ENCODE measurements at regions not wholly inside any gene's neighbourhood (a gene's known extent, or its start where the extent isn't known, plus 50 kb on each side); places are given as distances from the start of the nearest gene placed in this dataset.

DNA sequence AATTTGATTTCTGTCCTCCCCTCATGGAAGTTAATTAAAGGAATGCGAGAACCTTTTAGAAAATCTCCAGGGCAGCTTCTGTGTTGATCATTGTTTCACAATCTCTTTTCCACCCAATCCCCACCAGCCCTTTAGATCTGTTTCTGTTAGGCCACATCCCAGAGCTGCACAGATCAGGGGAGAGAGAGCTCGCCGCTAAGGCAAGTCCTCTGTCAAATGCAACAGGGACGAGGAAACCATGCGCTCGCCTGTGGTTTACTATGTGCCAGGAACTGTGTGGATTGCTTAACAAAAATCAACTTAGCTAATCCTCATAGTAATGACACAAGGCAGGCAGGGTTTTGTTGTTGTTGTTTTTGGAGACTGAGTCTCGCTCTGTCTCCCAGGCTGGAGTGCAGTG lies 115.4 kb downstream of the SALL1 start:
- ATAC-seq: no peak
- DNase-seq (ENCODE audit: low spot score): no peak

DNA sequence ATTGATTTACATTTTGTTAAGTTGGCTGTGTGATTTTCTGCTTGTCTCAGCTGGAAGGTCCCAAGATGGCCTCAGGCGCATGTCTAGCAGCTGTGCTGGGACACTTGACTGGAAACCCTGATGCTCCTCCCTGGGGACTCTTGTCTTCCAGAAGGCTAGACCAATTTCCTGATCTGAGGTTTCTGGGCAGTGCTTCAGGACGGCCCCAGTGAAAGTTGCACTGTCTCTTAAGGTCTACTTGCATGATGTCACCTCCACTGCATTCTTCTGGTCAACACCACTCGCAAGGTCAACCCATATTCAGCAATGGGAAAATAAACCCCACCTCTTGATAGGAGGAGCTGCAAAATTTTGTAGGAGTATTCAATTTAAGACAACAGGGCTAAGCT lies 116.0 kb downstream of the SALL1 start:
- DNase-seq (ENCODE audit: low spot score): no peak
- no peak for ATAC-seq

DNA sequence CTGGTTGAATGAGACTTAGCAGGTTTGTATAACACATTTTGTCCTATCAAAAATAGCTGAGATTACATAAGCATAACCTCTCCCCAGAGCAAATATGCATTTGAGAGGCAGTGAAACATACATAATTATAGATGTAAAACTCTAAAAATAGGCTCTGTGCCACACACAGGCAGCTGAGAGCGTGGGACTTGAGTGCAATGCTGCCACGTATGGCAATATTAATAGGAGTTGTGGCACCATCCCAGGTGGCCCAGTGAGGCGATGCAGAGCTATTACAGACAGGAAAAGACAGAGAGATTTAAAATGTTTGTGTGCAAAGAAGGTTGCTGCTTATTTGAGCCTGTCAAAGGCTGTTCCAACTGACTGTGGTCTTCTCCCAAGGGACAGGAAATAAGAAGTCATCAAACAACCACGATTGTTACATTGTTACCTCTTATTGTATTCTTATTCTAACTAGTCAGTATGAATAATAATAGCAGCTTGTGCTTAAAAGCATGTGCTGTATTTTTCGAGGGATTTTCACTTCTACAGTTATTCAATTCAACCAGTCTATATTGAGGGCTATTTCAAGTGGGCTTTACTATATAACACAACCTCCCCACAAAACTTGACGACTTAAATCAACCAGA lies 116.5 kb downstream of the SALL1 start:
- no peak for DNase-seq (ENCODE audit: low spot score)
- no peak for ATAC-seq

DNA sequence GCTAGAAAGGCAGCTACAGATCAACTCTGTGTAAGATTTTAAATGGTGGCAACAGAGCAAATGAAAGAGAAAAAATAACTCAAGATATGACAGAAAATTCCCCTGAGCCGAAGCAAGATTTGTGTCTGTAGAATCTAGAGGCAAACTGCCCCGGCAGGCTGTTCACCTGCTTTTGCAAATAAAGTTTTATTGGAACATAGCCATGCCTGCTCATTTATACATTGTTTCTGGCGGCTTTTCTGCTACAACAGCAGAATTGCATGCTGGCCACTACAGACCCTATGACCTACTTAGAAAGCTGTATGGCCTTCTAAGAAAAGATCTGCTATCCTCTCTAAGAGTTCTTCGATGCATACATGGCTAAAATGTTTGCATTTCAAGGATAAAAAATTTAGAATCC lies 119.5 kb downstream of the SALL1 start:
- no peak for ATAC-seq
- DNase-seq (ENCODE audit: low spot score): no peak

DNA sequence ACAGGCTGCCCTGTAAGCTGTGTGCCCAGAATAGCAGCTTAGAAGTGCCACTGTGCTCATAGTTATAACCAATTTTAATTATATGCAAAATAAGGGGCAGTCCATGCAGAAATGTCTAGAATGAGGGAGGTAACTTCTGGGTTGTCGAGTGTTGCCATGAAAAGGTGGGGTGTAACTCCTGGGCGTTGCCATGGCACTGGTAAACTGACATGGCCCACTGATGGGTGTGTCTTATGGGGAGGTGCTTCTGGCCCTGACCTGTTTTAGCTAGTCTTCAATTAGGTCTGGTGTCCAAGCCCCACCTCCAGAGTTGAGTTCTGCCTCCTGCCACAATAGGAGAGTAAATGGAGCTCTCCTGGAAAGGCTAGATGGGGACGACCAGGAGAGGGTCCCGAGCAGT lies 120.6 kb downstream of the SALL1 start:
- ATAC-seq: no peak

DNA sequence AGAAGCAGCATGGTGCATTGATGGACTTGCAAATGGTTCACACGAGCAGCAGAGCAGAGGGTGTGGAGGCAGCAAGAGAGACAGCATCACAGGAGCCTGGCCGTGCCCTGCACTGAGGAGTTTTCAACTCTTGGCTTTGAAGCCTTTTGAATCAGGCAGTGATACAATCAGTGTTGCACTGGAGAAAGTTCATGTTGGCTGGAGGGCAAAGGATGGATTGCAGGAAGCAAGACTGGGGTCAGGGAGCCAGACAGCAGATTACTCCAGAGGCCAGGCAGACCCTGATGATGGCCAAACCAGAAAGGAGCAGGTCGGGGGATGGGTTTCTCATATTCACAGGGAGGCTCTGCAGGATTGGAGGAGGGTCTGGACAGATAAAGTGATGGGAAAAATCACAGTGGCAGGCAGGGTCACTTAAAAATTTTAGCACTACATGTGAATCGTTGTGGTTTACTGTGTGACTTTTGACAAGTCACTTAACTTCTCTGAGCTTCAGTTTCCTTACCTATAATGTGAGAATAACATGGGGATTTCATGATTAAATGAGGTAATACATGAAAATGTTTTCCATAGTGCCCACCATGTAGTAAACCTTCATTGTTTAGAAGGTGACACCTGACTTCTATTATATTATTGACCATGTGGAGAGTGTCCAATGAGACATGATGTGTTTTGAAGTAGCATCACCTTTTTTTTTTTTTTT lies 125.3 kb downstream of the SALL1 start:
- no peak for DNase-seq (ENCODE audit: low spot score)
- no peak for ATAC-seq

More for the DNA sequence above, 120.6 kb downstream of the SALL1 start:
- no peak for DNase-seq (ENCODE audit: low spot score)

DNA sequence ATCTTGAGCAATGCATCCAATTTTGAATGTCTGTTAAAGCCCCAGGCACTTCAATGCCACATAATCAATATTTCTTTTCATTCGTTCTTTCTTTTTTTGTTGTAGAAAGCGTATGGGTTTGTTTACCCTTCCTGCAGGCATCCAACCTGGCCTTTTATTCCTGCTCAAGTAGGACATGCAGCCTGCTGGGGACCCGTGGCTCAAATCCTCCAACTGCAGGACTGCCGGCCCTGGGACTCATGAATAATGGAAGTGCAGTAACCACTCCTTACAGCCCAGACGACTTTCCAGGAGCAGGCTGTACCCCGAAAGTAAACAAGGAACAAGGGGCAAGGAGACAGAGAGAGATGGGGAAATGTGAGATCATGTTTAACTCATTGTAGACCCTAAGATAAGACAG lies 126.4 kb downstream of the SALL1 start:
- ATAC-seq: no peak
- no peak for DNase-seq (ENCODE audit: low spot score)

DNA sequence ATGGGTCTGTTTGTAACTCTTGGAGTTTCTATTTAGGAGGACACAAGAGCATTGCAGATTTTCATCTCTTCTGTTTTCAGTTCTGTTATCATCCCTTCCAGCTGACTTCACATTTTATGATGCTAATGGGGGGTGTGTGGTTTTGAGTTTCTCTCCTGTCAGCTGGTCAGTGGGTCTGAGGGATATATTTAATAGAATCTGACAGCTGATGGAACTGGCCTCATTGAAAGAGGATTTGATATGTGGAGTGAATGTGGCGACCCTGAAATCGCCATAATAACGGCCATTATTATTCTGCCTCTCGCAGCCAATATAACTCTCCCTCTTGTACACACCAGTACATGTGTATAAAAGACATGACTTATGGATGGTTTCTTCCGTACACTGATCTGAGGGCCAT lies 128.1 kb downstream of the SALL1 start:
- ATAC-seq (no peak), DNase-seq (ENCODE audit: low spot score) (no peak)

DNA sequence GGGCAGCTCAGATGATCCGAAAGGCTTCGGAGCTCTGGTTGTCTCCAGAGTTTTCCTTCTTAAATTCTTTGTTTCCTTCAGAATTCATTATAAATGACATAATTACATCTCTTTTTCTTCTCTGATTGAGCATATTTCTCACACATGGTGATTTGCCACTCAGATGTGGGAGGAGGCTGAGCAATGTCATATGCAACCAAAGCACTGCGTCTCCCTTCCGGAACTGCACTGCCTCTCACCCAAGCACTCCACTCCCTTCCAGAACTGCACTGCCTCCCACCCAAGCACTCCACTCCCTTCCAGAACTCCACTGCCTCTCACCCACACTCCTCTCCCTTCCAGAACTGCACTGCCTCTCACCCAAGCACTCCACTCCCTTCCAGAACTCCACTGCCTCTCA lies 131.5 kb downstream of the SALL1 start:
- DNase-seq (ENCODE audit: low spot score) (no peak), ATAC-seq (no peak)

DNA sequence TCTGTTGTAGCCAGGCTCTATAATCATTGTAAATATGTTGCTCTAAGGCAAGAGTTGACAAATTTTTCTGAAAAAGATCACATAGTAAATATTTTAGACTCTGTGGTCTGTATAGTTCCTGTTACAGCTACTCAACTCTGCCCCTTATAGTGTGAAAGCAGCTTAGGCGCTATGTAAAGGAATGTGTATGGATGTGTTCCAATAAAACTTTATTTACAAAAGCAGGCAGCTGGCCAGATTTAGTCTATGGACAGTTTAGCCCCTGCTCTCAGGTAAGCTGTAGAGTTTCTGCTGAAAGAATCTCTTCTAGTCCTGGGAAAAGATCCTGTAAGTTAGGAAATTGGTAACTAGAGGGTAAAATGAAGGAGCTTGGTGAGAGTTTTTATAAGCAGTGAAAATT lies 133.1 kb downstream of the SALL1 start:
- no peak for ATAC-seq
- DNase-seq (ENCODE audit: low spot score): no peak

DNA sequence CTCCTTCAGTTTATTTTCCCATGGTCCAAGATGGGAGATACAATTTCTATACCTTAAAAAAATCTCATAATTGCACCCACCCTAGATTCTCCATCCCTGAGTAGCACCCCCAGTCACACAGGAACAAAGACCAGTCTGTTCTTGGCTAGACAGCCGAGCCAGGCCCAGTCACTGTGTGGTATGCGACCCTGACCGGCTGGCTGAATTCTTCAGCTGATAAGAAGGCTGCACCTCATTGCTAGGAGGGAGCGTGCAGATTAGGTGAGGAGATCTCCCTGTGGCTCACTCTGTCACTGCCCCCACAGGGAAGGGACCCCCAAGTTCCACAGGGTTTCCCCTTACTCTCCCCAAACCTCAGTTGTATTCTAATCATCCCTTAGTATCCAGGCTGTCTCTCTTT lies 138.7 kb downstream of the SALL1 start:
- ATAC-seq (no peak), DNase-seq (ENCODE audit: low spot score) (no peak)

DNA sequence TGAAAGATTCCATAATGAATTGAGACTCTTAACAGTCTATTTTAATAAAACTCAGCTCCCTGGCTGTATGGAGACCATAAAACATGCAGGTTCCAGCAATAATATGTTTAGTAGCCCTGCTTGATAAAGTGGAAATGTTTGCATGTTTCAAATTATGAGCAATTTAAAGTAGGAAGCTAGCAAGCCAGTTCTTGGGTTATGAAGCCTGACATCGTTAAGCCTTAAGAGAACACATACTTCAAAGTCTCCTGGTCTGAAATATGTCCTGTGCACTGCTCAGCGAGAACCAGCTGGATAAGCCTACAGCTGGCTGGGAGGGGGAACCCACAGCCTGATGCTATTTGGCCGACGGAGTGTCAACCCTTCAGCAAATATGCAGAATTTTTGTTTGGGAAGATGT lies 140.3 kb downstream of the SALL1 start:
- DNase-seq (ENCODE audit: low spot score) (no peak), ATAC-seq (no peak)

DNA sequence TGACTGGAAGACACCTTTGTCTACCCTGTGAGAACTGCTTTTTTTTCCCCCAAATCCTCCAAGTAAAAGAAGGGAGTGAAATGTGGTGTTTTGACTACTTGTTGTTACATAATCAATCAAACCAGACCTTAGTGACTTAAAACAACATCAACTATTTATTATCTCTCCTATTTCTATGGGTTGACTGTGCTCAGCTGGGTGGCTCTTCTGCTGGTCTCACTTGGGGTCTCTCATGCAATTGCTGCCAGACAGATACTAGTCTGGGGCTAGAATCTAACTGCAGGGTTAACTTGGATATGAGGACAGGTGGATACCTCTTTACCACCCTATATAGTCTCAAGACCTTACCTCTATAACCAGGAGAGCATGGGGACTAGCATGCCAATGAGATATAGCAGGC lies 141.3 kb downstream of the SALL1 start:
- ATAC-seq: no peak
- DNase-seq (ENCODE audit: low spot score): no peak

DNA sequence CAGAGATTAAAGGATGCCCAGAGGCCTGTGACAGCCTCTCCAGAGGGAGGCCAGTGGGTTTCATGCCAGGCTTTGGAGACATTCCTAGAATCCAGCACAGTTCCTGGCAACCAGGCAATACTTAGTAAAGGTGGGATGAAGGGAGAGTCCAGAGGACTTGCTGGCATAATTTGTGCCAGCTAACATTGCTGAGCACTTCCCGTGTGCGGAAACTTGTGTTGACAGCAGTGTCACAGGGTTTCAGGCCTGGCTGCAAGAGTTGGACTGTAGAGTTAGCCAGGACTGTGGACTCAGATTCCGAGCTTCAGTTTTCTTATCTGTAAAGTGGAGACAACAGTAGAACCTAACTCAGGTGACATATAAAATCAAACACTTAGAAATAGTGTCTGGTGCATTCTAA lies 141.7 kb downstream of the SALL1 start:
- no peak for DNase-seq (ENCODE audit: low spot score)
- ATAC-seq: peak; percentile 68

DNA sequence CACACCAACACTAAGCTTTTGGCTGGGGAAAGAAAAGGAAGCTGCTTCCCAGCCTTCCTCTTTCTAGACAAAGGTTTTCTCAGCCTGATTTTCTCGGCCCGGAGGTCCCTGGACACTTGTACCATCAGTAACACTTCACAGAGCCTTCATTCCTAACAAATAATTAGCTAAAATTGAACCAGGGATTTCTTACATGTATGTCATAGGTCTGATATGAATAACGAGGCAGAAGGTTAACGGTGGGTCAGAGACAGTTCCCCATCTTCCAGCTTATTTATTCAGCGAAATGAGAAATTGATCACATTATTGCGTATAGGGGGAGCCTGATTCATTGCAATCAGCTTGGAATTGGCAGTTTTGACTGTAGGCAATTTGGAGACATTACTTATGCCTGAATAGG lies 142.5 kb downstream of the SALL1 start:
- DNase-seq (ENCODE audit: low spot score) (no peak), ATAC-seq (no peak)

DNA sequence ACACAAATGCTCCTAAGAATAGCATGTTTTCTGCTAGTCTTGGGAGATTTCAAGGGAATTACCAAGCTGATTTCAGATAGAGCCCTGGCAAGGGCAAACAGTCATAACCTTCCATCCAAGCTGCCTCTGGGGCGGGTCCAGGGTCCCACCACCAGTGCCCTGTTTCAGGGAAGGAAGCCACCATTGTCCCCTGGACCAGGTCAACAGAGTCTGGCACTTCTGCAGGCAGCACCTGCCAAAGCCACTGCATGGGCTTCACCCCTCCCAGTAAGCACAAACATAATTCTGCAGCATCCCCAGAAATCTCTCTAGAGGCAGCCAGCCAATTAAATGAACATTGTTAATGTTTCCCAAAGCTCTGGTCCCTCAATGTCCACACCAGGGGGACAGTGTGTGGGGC lies 143.0 kb downstream of the SALL1 start:
- DNase-seq (ENCODE audit: low spot score) (no peak), ATAC-seq (no peak)

DNA sequence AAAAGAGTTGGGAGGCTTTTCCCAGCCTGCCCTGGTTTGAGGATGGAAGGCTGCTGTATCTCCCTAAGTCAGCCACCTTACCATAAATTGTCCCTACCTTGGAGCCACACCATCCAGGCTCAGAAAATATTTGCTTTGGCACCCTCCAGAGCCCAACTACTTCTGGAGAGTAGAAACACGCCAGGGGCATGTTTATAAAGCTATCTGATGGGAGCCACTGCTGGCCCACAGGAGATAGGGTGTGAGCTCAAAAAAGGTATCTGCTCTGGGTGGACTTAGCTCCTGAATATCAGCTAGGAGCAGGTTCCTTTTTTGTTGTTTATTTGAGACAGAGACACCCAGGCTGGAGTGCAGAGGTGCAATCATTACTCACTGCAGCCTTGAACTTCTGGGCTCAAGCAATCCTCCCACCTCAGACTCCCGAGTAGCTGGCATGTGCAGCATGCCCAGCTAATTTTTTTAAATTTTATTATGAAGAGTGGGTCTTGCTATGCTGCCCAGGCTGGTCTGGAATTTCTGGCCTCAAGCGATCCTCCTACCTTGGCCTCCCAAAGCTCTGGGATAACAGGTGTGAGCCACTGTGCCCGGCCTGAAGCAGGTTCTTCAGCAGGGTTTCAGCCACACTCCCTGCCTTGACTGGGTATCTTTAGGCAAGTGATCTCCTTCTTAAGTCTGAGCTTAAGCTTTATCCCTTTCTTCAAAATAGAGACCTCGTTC lies 147.1 kb downstream of the SALL1 start:
- DNase-seq (ENCODE audit: low spot score) (peak; percentile 74), ATAC-seq (peak; percentile 96)

DNA sequence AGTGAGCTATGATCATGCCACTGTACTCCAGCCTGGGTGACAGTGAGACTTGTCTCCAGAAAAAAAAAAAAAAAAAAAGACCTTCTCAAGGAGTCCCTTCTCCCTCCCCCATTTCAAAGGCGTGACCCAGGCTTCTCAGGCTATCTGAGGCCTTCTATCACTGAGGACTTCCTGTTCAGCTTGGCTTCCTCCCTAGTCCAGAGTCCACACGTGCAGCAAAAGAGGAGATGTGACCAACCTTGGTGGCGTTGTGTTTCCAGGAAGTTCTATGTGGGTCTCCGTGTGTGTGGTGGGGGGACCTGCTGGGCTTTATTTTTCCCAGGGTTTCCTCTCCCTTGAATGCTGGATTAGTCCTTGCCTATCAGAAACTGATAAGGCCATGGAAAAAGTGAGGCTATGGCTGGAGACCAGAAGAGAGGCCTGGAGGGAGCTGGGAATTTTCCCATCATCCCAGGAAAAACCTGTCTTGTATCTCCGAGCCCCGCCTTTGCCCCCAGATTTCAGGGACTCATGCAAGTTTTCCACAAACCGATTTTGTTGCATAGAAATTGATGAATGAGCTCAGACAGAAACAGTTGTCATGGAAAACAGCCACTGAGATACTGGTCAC lies 148.1 kb downstream of the SALL1 start:
- ATAC-seq: peak; percentile 24

DNA sequence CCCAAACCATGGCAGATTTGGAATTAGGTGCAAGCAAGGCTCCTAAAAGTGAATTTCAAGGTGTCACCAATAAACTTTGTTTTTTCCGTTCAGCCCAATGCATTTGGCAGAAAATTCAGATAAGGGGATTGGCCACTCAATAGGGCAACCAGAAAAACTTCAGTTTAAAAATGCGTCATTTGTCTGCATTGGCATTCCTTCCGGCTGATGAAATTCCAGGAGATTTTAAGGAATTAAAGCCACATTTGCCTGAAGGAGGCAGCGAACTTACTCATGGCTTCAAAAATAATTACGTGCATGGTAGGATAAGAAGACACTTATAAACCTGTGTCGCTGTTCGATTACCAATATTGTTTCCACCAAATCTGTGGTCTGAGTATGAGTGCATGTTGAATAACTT lies 151.9 kb downstream of the SALL1 start:
- ATAC-seq: no peak
- DNase-seq (ENCODE audit: low spot score): no peak

More for the DNA sequence above, 148.1 kb downstream of the SALL1 start:
- DNase-seq (ENCODE audit: low spot score): no peak

DNA sequence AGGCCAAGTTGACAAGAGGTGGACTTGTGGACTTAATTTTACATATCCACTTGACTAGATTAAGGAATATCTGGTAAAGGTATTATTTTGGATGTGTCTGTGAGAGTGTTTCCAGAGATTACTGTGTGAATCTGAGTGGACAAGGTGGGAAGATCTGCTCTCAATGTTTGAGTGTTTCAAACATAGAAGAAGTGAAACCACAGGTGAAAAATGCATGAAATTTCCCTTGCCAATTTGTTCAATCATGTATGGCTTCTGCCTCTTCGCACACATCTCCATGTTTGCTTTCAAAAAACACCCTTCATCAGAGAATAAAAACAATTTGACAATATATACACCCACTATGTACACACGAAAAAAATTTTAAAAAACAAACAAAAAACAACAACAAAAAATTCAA lies 152.7 kb downstream of the SALL1 start:
- DNase-seq (ENCODE audit: low spot score): no peak
- no peak for ATAC-seq

DNA sequence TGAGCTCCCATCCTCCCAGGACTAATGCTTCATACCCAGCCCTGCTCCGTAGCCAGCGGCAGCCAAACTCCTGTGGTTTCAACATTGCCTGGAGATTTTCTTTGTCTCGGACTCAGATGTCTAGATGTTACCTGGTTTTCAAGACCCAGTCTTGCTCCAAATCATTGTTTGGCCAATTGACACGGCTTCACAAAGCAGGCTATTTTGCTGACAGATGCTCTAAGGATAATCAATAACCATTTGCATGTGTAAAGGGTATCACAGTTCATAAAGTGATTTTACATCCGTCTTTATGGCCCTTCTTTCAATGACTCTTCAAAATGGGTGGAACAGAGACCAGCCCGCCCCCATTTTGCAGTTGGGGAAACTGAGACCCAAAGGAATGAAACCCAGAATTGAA lies 153.4 kb downstream of the SALL1 start:
- ATAC-seq: no peak
- no peak for DNase-seq (ENCODE audit: low spot score)

DNA sequence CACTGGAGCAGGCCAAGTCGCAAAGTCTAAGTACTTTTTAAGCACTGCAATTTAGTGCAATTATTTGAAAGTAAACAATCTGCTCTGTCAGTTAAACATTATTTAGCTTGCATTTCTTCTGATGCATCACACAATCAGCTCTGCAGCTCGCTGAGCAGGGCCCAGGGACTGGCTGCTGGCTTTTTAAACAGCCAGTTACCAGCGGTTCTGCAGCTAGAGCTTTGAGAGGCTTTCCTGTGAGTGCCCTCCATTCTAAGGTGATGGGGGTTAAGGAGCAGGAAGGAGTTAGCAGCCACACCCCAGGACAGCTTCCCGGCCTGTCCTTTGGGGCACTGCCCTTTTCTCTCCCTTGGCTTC lies 154.3 kb downstream of the SALL1 start:
- DNase-seq (ENCODE audit: low spot score) (no peak), ATAC-seq (no peak)

All from left lobe of liver (tissue), 2 donors.